GM12872 (cell line): ENCODE measurements at regions not wholly inside any gene's neighbourhood (a gene's known extent, or its start where the extent isn't known, plus 50 kb on each side); places are given as distances from the start of the nearest gene placed in this dataset.

Experiments
- TF ChIP-seq, protein P1 (sequence below): IDR thresholded peaks from 3 replicates; pipeline ENCODE4 v1.5.1; 2011; ENCODE audit warnings: low read depth, mild to moderate bottlenecking, low read length, moderate library complexity; ENCODE audit not compliant: insufficient read depth

DNA sequence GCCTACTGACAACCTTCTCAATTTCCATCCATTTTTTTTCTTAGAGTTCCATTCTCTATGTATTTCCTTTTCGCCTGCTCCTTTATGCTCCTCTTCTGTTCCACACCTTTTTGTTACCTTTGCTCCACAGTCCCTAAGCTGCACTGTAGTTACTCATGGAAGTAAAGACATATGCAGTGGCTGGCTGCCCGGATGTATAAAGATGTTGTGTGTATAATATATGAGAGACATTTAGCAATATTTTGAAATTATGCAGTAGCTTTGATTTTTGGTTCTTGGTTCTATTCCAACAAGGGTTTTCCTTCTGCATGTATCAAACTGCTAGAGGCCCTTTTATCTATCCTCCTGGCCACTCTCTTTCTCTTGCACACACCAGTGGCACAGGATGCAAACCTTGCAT lies 234.9 kb downstream of the DOK5 start:
- TF ChIP-seq, protein P1, sequence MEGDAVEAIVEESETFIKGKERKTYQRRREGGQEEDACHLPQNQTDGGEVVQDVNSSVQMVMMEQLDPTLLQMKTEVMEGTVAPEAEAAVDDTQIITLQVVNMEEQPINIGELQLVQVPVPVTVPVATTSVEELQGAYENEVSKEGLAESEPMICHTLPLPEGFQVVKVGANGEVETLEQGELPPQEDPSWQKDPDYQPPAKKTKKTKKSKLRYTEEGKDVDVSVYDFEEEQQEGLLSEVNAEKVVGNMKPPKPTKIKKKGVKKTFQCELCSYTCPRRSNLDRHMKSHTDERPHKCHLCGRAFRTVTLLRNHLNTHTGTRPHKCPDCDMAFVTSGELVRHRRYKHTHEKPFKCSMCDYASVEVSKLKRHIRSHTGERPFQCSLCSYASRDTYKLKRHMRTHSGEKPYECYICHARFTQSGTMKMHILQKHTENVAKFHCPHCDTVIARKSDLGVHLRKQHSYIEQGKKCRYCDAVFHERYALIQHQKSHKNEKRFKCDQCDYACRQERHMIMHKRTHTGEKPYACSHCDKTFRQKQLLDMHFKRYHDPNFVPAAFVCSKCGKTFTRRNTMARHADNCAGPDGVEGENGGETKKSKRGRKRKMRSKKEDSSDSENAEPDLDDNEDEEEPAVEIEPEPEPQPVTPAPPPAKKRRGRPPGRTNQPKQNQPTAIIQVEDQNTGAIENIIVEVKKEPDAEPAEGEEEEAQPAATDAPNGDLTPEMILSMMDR: no peak

DNA sequence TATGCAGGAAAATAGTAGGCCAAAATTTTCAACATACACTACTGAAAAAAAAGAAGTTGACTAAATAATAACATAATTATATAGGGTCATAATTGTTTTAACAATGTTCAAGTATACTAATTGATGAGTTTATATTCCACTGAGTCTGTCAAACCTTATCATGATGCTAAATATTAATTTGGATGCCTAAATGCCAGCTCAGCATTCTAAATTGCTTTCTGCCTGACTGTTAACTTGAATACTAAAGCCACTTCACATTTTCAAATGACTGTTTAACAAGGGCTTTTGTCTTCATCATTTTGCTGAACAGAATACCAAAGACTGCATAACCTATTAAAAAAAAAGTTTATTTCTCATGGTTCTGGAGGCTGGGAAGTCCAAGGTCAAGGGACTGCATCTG lies 232.8 kb downstream of the DOK5 start:
- TF ChIP-seq, protein P1: no peak

DNA sequence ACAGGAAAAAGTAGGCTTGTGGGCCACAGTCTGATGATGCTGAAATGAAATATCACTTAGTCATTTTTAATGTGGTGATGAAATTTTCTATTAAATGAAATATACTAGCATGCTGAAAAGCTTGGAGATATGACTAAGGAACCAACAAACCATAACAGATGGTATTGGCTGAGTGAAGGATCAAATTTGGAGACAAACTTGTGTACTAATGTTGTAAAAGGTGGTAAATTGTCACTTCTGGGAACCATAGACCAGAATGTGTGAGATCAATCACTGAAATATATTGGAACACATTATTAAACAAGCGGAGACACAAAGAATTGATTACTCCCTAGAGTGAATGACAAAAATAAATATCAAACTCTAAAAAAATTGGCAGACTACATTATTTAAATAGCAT lies 232.4 kb downstream of the DOK5 start:
- TF ChIP-seq, protein P1: no peak

DNA sequence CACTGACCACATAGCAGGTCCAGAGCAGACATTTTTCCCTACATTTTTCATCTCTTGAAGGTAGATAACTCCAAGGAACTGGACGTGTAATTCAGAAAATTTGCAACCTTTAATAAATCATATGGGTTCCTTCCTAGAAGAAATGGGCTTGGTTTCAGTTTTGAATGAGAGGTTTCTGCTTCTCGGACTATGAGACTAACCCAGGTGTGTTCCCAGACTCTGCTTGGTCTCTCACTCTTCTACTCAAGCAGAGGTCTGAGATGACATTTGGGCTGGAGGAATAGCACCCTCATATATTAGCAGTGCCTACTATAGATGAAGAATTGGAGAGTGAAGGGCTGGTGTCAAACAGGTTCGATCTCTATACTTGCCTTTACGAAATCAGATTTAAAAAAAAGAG lies 231.2 kb downstream of the DOK5 start:
- TF ChIP-seq, protein P1: no peak

DNA sequence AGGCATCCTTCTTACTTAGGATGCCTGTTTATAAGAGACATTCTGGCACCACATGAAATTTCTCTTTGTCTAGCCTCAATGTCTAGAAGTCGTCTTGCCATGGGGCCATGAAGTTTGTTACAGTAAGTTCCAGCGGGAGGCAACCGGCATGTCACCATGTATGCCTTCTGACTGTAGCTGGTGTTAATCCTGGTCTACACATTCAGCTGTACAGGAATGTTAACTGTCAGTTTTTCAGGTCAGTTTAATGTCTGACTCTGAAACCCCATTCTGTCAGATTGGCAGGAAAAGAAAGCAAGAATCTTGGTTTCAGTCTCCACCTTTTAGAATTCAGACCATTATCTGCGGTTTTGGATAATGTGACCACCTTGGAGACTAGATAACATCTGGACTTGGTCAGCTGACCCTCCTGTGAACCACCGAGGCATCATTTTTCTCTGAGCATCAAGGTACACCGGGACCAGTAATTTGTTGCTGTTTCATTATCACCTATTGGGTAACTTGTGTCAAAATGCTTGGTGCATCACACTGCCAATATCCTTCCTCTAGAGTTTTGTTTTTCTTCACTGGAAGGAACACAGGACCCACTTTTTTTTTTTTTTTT lies 228.7 kb downstream of the DOK5 start:
- TF ChIP-seq, protein P1: no peak
